ENCODE measurements at regions not wholly inside any gene's neighbourhood (a gene's known extent, or its start where the extent isn't known, plus 50 kb on each side); places are given as distances from the start of the nearest gene placed in this dataset.

GRCh38 chr15:91584895-91585294, 268.6 kb upstream of the SLCO3A1 start:
- DNase-seq (ENCODE audit: low read depth, low spot score): no peak
- H3K4me3 ChIP-seq (ENCODE audit: low read length): no peak overlapping the region

GRCh38 chr15:91586560-91586959, 266.9 kb upstream of the SLCO3A1 start:
- H3K4me3 ChIP-seq (ENCODE audit: low read length): no peak overlapping the region
- no peak for DNase-seq (ENCODE audit: low read depth, low spot score)

- DNase-seq (ENCODE audit: low read depth, low spot score): no peak
Measured at GRCh38 chr15:91589360-91589759, 264.1 kb upstream of the SLCO3A1 start.

GRCh38 chr15:91592567-91592966, 260.9 kb upstream of the SLCO3A1 start:
- no peak for DNase-seq (ENCODE audit: low read depth, low spot score)

More at GRCh38 chr15:91589360-91589759, 264.1 kb upstream of the SLCO3A1 start:
- no peak overlapping the region for H3K4me3 ChIP-seq (ENCODE audit: low read length)

GRCh38 chr15:91593067-91593466, 260.4 kb upstream of the SLCO3A1 start:
- H3K4me3 ChIP-seq (ENCODE audit: low read length): no peak overlapping the region
- DNase-seq (ENCODE audit: low read depth, low spot score): no peak

More at GRCh38 chr15:91592567-91592966, 260.9 kb upstream of the SLCO3A1 start:
- H3K4me3 ChIP-seq (ENCODE audit: low read length): no peak overlapping the region

- DNase-seq (ENCODE audit: low read depth, low spot score): no peak
- no peak overlapping the region for H3K4me3 ChIP-seq (ENCODE audit: low read length)
Measured at GRCh38 chr15:91593653-91594052, 259.9 kb upstream of the SLCO3A1 start.

GRCh38 chr15:91599261-91599660, 254.2 kb upstream of the SLCO3A1 start:
- no peak for DNase-seq (ENCODE audit: low read depth, low spot score)

GRCh38 chr15:91603384-91604080, 250.0 kb upstream of the SLCO3A1 start:
- H3K4me3 ChIP-seq (ENCODE audit: low read length): no peak overlapping the region
- no peak for DNase-seq (ENCODE audit: low read depth, low spot score)

More at GRCh38 chr15:91599261-91599660, 254.2 kb upstream of the SLCO3A1 start:
- no peak overlapping the region for H3K4me3 ChIP-seq (ENCODE audit: low read length)

- no peak for DNase-seq (ENCODE audit: low read depth, low spot score)
- no peak overlapping the region for H3K4me3 ChIP-seq (ENCODE audit: low read length)
Measured at GRCh38 chr15:91604122-91604521, 249.4 kb upstream of the SLCO3A1 start.

GRCh38 chr15:91605576-91605975, 247.9 kb upstream of the SLCO3A1 start:
- DNase-seq (ENCODE audit: low read depth, low spot score): no peak
- H3K4me3 ChIP-seq (ENCODE audit: low read length): no peak overlapping the region

- no peak for DNase-seq (ENCODE audit: low read depth, low spot score)
- H3K4me3 ChIP-seq (ENCODE audit: low read length): no peak overlapping the region
Measured at GRCh38 chr15:91609231-91609630, 244.3 kb upstream of the SLCO3A1 start.

GRCh38 chr15:91609966-91610365, 243.5 kb upstream of the SLCO3A1 start:
- no peak for DNase-seq (ENCODE audit: low read depth, low spot score)
- no peak overlapping the region for H3K4me3 ChIP-seq (ENCODE audit: low read length)

- no peak overlapping the region for H3K4me3 ChIP-seq (ENCODE audit: low read length)
- DNase-seq (ENCODE audit: low read depth, low spot score): no peak
Measured at GRCh38 chr15:91611561-91612323, 241.8 kb upstream of the SLCO3A1 start.

- DNase-seq (ENCODE audit: low read depth, low spot score): no peak
- no peak overlapping the region for H3K4me3 ChIP-seq (ENCODE audit: low read length)
Measured at GRCh38 chr15:91620229-91620628, 233.3 kb upstream of the SLCO3A1 start.

GRCh38 chr15:91622235-91622634, 231.3 kb upstream of the SLCO3A1 start:
- DNase-seq (ENCODE audit: low read depth, low spot score): no peak
- no peak overlapping the region for H3K4me3 ChIP-seq (ENCODE audit: low read length)

GRCh38 chr15:91622711-91623342, 230.7 kb upstream of the SLCO3A1 start:
- H3K4me3 ChIP-seq (ENCODE audit: low read length): no peak overlapping the region
- no peak for DNase-seq (ENCODE audit: low read depth, low spot score)

- no peak overlapping the region for H3K4me3 ChIP-seq (ENCODE audit: low read length)
- DNase-seq (ENCODE audit: low read depth, low spot score): no peak
Measured at GRCh38 chr15:91624353-91624968, 229.0 kb upstream of the SLCO3A1 start.

GRCh38 chr15:91625506-91625905, 228.0 kb upstream of the SLCO3A1 start:
- no peak overlapping the region for H3K4me3 ChIP-seq (ENCODE audit: low read length)
- DNase-seq (ENCODE audit: low read depth, low spot score): no peak

- no peak overlapping the region for H3K4me3 ChIP-seq (ENCODE audit: low read length)
- DNase-seq (ENCODE audit: low read depth, low spot score): no peak
Measured at GRCh38 chr15:91627473-91628278, 225.8 kb upstream of the SLCO3A1 start.
